Stimulated activated CD4-positive, alpha-beta T cell treated with anti-CD3 and anti-CD28 coated beads, Interleukin-1b, Interleukin-23, amount 100 ng/mL, for 48 hours (primary cell): ENCODE measurements at regions not wholly inside any gene's neighbourhood (a gene's known extent, or its start where the extent isn't known, plus 50 kb on each side); places are given as distances from the start of the nearest gene placed in this dataset.

Experiments used
- DNase-seq: peaks from one replicate; pipeline ENCODE4 v3.0.0-alpha.2; 2020

DNA sequence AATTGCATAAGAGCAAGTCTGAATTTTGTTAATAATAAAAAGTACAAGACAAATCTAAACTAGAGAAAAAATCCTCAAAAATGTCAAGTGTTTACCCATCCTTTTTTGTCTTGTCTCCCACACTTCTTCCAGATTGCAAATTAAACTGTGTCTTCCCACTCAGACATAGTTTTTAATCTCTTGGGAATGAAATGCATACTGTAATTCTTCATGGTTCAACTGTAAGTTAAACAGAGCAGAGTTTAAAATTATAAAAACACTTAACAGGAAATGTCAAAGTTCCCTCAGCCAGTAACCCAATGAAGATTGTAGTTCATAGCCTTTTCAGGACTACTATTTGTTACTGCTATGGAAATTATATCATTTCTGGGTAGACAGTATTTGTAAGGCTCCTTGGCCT lies 171.8 kb downstream of the UBE2E3 start:
- DNase-seq = no peak

DNA sequence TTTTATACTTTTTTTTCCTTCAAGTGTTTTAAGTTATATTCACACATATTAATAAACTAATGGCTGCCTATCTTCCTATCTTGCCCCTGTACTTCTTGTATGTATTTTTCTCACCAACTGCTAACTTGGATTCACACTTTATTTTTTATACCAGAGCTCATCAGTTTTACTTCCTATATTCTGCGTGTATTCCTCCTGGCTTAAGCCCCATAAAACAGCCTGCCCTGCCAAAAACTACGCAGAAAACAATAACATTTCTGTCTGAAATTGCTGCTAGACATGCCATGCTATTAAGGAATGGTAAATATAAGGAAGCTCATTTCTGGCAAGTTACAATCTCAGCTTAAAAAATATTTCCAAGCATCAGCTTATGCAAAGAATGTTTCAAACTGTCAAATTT lies 172.3 kb downstream of the UBE2E3 start:
- DNase-seq = no peak

DNA sequence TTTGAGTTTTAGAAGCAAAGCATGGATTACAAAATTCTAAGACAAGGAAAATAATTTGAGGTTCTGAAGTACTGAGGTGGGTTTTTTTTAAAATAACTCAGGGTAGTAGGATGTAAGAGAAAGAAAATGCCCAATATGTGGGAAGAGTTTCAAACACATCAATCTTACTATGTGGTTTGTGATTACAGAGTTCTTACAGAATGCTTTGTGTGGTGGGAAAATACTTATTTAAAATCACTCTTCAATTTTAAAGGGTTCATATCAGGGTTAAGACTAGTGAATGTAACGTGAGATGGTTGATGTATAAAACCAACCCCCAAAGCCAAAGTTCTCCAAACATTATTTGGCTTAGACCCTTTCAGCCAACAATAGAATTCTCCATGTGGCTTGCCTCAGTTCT lies 173.5 kb downstream of the UBE2E3 start:
- DNase-seq = no peak

DNA sequence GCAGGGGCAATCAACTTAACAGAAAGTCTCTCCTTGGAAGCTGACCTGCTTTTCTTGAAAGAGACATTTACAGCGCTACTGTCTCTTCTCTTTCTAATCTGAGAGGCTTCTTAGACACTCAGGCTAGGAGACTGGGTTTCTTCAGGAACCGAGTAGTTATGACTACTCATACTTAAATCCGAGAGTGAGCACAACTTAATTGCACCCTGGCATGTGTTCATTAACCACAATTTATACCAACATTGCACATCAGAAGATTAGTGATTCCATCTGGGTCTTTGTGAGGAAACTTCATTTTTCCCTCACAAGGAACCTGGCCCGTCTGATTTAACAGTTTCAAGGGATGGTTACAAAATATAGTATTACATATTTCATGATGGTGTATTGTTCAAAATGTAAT lies 176.9 kb downstream of the UBE2E3 start:
- DNase-seq = no peak

DNA sequence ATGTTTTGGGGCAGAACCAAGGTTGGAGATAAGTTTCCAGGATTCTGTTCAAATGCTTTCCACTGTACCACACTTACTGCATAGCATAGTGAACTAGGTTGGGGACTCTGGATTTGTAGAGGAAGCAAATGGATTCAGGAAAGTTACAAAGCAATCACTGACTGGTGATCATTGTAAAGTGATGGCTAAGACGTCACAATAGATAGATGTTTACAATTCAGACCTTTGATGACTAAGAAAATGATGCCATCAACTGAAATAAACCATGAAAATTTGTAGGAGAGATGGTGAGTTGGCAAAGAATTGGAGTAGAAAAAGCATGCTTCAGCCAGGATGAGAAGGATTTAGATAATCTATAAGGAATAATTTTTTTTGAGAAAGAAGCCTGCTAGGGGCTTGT lies 178.0 kb downstream of the UBE2E3 start:
- no peak for DNase-seq

DNA sequence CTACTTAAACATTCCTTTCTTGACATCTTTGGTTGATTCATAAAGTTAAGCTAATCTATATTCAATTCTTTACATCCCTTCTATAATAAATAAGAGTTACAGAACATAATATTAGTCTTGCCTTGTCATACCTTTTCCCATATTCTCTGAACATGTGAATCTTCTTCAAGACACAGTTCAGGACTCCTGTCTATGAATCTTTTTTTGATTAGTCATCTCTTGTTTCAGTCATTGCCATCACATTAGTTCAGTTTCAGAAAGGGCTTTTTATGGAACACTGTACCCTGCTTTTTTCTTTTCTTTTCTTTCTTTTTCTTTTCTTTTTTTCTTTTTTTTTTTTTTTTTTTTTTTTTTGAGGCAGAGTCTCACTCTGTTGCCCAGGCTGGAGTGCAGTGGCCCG lies 181.2 kb downstream of the UBE2E3 start:
- no peak for DNase-seq

DNA sequence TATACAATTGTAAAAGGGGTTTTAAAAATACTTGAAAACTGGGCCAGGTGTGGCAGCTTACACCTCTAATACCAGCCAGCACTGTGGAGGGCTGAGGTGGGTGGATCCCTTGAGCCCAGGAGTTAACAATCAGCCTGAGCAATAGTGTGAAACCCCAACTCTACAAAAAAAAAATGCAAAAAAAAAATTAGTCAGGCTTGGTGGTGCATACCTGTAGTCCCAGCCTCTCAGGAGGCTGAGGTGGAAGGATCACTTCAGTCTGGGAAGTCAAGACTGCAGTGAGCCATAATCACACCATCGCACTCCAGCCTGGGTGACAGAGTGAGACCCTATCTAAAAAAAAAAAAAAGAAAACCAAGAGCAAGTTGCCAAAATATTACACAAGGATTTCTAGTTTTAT lies 182.7 kb downstream of the UBE2E3 start:
- DNase-seq = no peak

DNA sequence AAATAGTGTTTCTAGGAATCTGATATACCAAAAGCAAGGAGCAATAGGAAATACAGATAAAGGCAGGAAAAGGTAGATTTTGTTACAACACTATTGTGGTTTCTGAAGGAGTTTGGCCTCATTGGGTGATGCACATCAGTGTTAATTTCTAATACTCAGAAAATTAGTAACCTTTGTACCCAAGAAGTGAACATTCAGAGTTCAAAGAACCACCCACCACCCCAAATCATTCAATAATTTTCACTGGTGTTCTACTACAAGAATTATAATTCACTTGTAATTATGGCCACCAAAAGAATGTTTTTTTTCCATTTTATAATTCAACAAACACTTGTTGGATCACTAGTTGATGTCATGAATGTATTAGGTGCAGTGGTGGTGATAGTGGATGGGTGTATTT lies 183.3 kb downstream of the UBE2E3 start:
- no peak for DNase-seq

DNA sequence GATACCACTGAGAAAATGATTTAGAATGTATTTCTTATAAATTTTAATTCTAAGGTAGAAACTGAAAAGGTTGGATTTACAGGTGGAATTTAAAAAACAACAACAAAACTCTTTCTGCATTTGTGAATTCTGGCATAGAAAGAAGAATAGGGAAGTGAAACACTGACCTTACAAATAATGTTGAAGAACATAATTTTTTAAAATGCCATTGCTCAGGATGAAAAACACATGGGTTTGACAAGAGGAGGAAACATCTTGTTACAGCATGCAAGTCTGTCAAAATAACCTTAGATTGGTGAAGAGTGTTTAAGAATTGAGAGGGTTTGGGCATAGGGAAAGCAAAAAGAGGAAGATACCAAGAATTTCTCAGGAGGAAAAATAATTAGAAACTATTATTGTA lies 184.3 kb downstream of the UBE2E3 start:
- DNase-seq = no peak

DNA sequence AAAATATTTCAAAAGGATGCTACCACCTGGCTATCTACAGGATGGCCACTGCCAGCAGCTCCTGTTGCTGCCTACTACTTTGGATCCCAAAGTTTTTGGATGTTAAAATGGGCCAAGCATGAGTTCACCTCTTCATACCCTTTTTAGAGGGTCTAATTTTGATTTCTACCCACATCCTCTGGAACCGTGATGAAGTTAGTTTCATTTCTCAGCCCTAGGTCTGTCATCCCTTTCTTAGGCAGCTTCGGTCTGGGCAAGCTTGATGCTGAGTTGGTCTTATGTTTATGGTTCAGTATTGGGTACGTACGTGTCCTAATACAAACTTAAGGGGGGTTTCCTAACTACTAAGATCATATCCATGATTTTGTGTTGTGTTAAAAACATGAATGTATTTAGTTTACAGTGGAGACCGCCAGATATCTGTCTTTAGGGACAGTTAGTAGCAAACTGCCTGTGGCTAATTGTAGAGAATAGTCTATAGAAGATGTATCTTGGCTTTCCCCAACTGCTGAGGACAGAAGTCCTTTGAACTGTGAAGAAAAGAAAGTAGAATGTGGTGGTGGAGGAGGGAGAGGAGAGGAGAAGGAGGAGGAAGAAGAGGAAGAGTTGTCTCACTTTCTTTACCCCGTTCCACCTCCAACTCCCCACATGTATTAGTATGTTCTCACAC lies 184.9 kb downstream of the UBE2E3 start:
- DNase-seq = no peak

DNA sequence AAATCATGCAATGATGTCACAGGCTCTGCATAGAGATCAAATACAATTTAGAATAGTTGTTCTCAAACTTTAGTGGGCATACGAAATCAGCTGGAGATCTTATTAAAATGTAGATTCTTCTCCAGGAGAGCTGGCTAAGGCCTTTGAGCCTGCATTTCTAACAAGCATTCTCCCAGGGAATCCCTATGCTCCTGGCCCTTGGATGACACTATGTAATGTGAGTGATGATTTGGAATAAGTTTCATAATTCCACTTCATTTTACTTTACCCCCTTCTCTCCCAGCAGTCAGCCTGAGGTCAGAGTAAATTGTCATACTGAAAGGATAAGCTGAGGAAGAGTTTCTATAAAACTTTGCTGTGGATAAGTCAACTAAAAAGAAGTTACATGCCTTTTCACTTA lies 189.1 kb downstream of the UBE2E3 start:
- DNase-seq = no peak

DNA sequence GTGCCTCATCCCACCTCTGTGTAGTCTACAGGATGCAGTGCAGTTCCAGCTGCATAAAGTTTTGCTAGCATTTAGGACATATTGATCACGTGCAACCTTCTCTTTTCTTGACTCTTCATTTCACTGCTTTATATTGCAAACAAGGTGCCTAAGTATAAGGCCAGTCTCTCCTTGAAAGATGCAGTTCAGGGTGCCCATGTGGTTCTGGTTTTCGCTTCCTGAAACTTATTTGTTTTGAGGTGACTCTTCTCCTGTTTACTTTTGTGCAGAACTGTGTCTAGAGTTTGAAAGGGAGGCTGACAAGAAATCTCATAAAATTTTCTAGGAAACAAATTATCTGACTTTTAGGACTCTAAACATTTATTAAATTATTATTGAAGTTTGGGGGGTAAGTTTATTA lies 189.9 kb downstream of the UBE2E3 start:
- DNase-seq = no peak

DNA sequence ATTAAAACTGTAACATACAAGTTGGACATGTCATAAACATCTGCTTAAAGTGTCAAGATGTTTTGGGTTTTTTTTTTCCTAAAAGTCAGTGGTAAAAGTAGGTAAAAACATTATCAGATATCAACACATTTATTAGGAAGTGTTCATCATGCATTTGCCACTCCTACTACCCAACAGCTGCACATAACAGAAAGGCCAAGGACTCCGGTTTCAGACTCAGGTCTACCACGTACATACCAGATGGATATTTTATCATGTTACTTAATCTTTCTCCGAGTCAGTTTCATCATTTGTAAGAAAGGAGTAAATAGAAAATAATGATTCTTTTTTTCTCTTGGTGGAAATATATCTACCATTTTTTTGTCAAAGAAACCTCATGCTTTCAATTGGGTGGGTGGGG lies 192.3 kb downstream of the UBE2E3 start:
- DNase-seq = no peak

DNA sequence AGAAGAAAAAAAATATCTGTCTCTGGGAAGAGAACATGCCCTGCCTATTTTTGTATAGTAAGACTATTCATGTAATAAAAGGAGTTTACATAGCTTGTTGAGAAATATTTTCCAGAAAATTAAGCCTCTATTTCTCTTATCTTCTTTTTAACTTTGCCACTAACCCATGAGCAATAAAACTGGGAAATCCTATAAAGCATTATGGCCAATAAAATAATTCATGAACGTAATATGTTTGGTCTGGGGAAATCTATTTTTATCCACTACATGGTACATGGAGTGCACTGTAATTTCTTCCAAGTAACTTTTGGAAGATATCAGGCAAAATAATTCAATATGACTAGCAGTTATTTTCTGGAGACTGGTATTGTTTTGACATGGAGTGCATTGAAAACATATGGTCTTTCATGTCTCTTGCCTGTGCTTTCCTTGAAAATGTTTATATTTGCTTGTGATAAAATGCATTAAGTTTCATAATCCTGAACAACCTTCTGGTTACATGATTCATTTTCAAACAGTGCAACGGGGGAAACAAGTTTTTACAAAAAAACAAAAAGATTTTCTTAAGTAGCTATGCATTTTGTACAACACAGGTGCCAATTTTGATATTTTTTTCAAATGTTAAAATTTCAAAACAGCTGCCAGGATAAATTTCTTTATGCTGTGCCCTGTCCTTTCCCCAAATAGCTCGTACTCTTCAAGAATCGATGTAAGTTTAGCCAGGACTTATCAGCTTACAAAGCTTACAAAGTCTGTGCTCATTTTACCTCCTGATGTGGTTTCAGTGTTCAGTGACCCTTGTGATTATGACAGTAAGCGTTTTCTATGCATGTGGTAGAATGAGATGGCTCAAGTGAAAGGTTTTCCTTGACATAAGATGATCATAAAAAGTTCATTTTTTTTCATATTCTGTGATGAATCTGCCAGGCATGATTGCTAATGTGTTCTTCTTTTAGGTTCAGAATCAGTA lies 194.5 kb downstream of the UBE2E3 start:
- no peak for DNase-seq

DNA sequence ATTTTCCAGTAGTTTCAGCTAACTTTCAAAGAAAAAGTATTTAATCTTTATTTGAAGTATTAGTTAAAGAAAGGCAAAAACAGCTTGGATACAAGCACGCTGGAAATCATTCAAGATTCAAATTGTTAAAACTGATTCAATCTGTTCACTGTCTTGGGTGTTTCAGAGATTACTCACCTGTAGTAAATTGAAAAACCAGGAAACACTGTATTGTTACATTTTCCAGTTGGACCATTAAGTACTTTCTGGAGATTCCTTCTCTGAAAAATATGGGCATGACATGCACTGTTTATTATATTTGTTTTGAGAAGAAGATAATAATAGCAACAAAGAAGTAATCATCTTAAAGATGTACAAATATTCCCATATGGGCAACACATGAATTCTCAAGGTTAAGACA lies 196.1 kb downstream of the UBE2E3 start:
- no peak for DNase-seq

DNA sequence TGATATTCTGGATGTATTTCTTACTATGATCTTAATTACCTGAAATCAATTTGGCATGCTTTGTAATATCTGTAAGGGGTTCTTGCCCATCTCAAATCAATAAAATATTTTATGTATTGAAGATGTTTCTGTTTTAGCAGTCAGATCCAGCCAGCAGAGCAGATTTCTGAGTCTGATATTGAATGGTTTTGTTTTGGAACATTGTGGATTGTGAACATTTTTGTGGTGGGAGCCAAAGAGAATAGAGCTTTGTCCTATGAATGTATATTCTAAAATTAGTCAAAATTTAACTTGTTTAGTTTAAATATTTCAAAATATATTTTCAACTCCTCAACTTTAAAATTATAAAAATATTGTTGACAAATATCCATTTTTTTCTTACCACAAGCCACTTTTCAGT lies 197.0 kb downstream of the UBE2E3 start:
- no peak for DNase-seq

DNA sequence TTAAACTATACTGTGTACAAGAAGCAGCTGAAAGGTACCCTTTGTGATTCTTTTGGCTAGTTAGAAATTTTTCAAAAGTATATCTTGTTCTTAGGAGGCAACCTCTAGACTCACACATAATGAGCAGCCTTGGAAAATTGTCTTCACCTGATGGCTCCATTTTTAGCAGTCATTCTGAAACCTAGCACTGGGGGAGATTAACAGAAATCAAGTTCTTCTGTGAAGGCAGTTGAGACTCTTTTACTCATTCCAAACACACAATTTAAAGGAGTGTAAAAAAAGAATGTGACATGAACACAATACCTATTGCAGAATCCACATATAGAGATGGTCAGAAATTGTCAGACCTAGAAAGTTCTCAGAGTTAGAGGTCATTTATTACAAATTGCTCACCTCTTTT lies 197.7 kb downstream of the UBE2E3 start:
- DNase-seq = no peak

DNA sequence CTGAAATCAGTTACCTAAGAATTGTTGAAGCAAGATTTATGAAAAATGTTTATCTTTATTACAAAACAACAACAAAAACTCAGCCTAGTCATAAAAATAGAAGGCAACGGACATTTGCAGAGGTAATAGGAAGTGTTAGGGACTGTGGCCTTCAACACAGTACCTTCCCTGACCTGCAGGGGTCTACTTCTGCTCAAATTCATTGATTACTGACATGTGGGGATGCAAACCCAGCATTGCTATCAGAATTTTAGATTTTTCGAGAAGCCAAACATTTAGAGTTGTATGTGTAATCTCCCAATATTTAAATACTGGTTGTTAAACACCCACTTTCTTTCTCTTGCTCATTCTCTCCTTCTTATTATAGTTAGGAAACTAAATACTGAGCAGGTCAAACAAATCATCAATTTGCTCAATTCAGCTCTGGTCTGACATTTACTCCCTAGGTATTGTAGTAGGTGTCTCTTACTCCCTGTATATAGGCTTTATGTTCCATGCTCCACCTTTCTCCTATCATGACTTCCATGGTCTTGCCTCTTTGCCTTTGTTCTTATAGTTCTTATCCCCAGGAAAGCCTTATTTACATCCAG lies 198.5 kb downstream of the UBE2E3 start:
- DNase-seq = peak; percentile 22

DNA sequence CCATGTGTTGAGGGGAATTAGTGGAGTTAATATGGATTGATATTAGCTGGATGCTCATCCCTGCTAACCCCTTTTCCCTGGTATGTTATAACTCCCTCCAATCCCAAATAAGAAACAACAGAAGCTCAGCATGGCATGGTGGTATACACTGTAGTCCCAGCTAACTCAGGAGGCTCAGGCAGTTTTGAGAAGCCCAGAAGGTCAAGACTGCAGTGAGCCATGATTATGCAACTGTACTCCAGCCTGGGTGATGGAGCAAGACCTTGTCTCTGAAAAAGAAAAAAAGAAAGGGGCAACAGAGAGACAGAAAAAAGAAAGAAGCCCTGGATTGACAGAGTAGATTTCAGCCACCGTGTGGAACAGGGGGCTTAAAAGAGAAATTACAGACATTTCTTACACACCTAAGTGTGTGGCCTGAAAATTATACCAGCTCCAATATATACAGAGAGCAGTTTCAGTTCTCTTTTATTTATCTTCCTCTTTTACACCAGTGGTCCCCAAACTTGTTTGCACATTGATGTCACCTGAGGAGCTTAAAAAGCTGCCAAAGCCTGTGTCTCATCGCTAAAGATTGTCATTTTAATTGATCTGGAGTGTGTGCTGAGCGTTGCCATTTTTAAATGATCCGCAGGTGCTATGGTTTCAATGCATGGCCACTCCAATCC lies 203.6 kb downstream of the UBE2E3 start:
- DNase-seq = no peak

DNA sequence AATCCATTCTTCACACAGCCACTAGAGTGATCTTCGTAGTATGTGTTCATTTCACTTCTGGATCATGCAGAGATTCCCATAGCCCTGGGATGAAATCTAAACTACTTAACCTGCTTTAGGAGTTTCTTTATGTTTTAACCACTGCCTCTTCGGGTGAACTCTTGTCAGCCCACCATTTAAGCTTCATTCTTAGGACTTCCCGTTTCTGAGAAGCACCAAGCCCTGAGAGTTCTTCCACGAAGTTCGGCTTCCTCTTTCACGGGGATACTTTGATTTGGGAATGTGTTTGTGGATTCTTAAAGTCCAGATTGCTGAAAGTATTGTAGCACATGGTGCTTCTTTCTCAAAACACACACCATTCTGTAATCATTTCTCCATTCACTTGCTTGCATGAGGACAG lies 205.0 kb downstream of the UBE2E3 start:
- no peak for DNase-seq

DNA sequence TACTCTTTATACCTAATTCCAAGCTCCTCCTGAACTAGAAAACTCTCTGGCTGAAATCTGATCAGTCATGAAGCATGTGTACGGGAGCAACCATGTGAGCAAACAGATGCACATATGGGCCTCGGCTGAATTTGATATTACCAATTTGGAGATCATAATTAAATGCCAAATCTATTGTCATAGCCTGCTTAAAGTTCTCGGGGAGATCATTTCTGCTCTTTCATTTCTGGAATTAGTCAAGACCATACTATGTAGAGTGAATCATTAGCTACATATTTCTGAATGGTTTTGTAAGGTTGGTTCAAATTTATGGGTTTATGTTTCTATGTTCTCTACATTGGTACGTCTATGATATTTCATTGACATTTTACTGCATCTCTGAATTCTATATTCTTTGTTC lies 205.5 kb downstream of the UBE2E3 start:
- DNase-seq = no peak

DNA sequence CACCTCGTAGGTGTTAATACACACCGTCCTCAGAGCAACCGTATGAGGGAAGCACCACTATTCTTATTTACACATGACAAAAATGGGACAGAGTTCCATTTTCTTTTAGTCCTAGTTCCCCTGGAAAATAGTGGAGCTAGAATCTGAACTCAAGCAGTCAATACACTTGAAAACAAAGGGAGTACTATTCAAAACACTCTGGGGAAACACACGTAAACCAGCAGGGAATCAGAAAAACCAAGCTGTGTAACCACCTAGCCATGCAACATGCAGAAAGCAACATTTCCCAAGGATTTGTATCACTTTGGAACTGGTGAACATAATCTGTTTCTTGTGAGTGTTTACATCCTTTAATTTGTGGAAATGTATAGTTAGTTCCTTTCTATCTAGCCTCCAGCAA lies 208.2 kb downstream of the UBE2E3 start:
- DNase-seq = no peak

DNA sequence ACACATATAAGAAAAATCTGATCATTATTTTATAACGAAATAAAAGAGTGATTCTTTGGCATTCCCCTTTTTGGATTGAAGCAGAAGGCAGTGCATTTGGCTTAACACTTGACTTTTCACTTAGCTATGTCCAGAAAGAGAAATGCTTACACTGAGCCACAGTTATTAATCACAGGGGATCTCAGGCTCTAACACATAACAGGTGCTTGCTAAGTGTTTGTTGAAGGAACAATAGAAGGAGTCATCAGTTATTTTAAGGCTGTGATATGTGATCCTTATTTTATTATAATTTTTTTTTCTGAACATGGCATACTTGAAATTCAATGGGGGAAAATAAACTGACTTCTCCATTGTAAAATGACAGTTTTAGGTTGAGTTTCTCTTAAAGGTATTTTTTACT lies 209.5 kb downstream of the UBE2E3 start:
- no peak for DNase-seq

DNA sequence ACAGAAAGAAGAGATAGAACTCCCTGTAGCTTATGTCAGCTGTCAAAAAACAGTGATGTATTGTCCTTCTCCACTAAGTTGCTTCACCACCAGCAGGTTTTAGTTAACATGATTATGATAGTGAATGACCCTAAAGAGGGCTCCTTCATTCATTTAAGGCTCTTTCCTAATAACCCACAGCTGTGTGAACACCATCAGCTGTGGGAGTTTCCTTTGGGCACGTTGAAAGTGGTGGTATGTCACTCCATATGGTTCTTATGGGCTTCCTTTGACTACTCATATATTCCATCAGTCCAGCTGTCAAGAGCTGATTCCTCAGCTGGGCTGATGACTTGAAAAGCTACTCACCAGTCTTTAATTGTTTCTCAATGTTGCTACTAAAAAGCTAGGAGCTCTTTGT lies 210.3 kb downstream of the UBE2E3 start:
- DNase-seq = no peak
